ENCODE measurements at regions not wholly inside any gene's neighbourhood (a gene's known extent, or its start where the extent isn't known, plus 50 kb on each side); places are given as distances from the start of the nearest gene placed in this dataset.

- no peak for TF ChIP-seq CTCF (IDR thresholded peaks at IDR 0.05; ENCODE audit: low read depth, low read length, missing control alignments)
- no peak for DNase-seq
- Histone ChIP-seq H3K27me3 (replicated peaks) (no peaks in the 10 kb centered on the region), H3K27ac (no peak overlapping the region), H3K36me3 (replicated peaks) (no peaks in the 10 kb centered on the region), H3K4me3 (ENCODE audit: low read depth, low read length) (no peak overlapping the region)
- in situ Hi-C loops (cut with HindIII; ENCODE audit: low pct_ligation_motif_present, low sequenced_read_pairs): no loop called here
Observed at GRCh38 chr9:17962747-17963146, 383.9 kb downstream of the SH3GL2 start.

- H3K4me3 ChIP-seq (ENCODE audit: low read depth, low read length): no peak overlapping the region
- H3K36me3 ChIP-seq (replicated peaks): no peaks in the 10 kb centered on the region
- in situ Hi-C loops (cut with HindIII; ENCODE audit: low pct_ligation_motif_present, low sequenced_read_pairs): no loop called here
- DNase-seq: no peak
- no peaks in the 10 kb centered on the region for H3K27me3 ChIP-seq (replicated peaks)
- no peak overlapping the region for H3K27ac ChIP-seq
- no peak for TF ChIP-seq CTCF (IDR thresholded peaks at IDR 0.05; ENCODE audit: low read depth, low read length, missing control alignments)
Observed at GRCh38 chr9:17963498-17963897, 384.6 kb downstream of the SH3GL2 start.

- no peaks in the 10 kb centered on the region for H3K36me3 ChIP-seq (replicated peaks)
- H3K27me3 ChIP-seq (replicated peaks): no peaks in the 10 kb centered on the region
- no peak overlapping the region for H3K27ac ChIP-seq
- no peak overlapping the region for H3K4me3 ChIP-seq (ENCODE audit: low read depth, low read length)
- in situ Hi-C loops (cut with HindIII; ENCODE audit: low pct_ligation_motif_present, low sequenced_read_pairs): no loop called here
- no peak for TF ChIP-seq CTCF (IDR thresholded peaks at IDR 0.05; ENCODE audit: low read depth, low read length, missing control alignments)
- no peak for DNase-seq
Observed at GRCh38 chr9:17967731-17968130, 388.9 kb downstream of the SH3GL2 start.

GRCh38 chr9:17969232-17969631, 390.4 kb downstream of the SH3GL2 start:
- in situ Hi-C loops (cut with HindIII; ENCODE audit: low pct_ligation_motif_present, low sequenced_read_pairs): no loop called here
- H3K36me3 ChIP-seq (replicated peaks): no peaks in the 10 kb centered on the region
- no peaks in the 10 kb centered on the region for H3K27me3 ChIP-seq (replicated peaks)
- H3K27ac ChIP-seq: no peak overlapping the region
- no peak for TF ChIP-seq CTCF (IDR thresholded peaks at IDR 0.05; ENCODE audit: low read depth, low read length, missing control alignments)
- H3K4me3 ChIP-seq (ENCODE audit: low read depth, low read length): no peak overlapping the region
- DNase-seq: no peak

GRCh38 chr9:17970277-17970676, 391.4 kb downstream of the SH3GL2 start:
- Histone ChIP-seq H3K27me3 (replicated peaks) (no peaks in the 10 kb centered on the region), H3K36me3 (replicated peaks) (no peaks in the 10 kb centered on the region), H3K4me3 (ENCODE audit: low read depth, low read length) (no peak overlapping the region), H3K27ac (no peak overlapping the region)
- no peak for DNase-seq
- in situ Hi-C loops (cut with HindIII; ENCODE audit: low pct_ligation_motif_present, low sequenced_read_pairs): no loop called here
- no peak for TF ChIP-seq CTCF (IDR thresholded peaks at IDR 0.05; ENCODE audit: low read depth, low read length, missing control alignments)

- Histone ChIP-seq H3K36me3 (replicated peaks) (no peaks in the 10 kb centered on the region), H3K4me3 (ENCODE audit: low read depth, low read length) (no peak overlapping the region), H3K27me3 (replicated peaks) (no peaks in the 10 kb centered on the region), H3K27ac (no peak overlapping the region)
- no peak for TF ChIP-seq CTCF (IDR thresholded peaks at IDR 0.05; ENCODE audit: low read depth, low read length, missing control alignments)
- in situ Hi-C loops (cut with HindIII; ENCODE audit: low pct_ligation_motif_present, low sequenced_read_pairs): no loop called here
- no peak for DNase-seq
Observed at GRCh38 chr9:17978773-17979172, 399.9 kb downstream of the SH3GL2 start.
